Astrocyte (in vitro differentiated cells and primary cell): ENCODE measurements at regions not wholly inside any gene's neighbourhood (a gene's known extent, or its start where the extent isn't known, plus 50 kb on each side); places are given as distances from the start of the nearest gene placed in this dataset.

ENCODE experiments used
- DNase-seq: peaks from one replicate; pipeline ENCODE4 v3.0.0-alpha.2; 2010; ENCODE audit warnings: low read depth
- FAIRE-seq: peaks from 2 replicates; lab custom pipeline; 2011; peaks lifted over from hg19 to GRCh38; lab: Jason Lieb, UNC
- H2AFZ ChIP-seq: 2 replicates; pipeline ENCODE4 v1.6.0; 2012; ENCODE audit warnings: low read depth, low read length, inconsistent platforms
- H3K27ac ChIP-seq: 2 replicates; pipeline ENCODE4 v1.5.1; 2011; ENCODE audit warnings: low read depth, low read length, inconsistent platforms
- H3K27me3 ChIP-seq: 2 replicates; pipeline ENCODE4 v1.6.0; 2011; ENCODE audit warnings: low read length, inconsistent platforms; ENCODE audit not compliant: insufficient read depth
- H3K36me3 ChIP-seq: 2 replicates; pipeline ENCODE4 v1.5.1; 2011; ENCODE audit warnings: low read length, inconsistent platforms; ENCODE audit not compliant: insufficient read depth
- H3K4me1 ChIP-seq: 2 replicates; pipeline ENCODE4 v1.5.1; 2011; ENCODE audit warnings: low read length, inconsistent platforms; ENCODE audit not compliant: insufficient read depth
- H3K4me2 ChIP-seq: 2 replicates; pipeline ENCODE4 v1.6.0; 2012; ENCODE audit warnings: low read length, inconsistent platforms
- H3K4me3 ChIP-seq: 2 replicates; pipeline ENCODE4 v1.5.1; 2011; ENCODE audit warnings: low read depth, mild to moderate bottlenecking, low read length, inconsistent platforms; ENCODE audit not compliant: insufficient read depth
- H3K79me2 ChIP-seq: 2 replicates; pipeline ENCODE4 v1.6.0; 2012; ENCODE audit warnings: mild to moderate bottlenecking, low read length, inconsistent platforms; ENCODE audit not compliant: insufficient read depth
- H3K9ac ChIP-seq: 2 replicates; pipeline ENCODE4 v1.6.0; 2012; ENCODE audit warnings: mild to moderate bottlenecking, low read length, inconsistent platforms
- H3K9me3 ChIP-seq: 2 replicates; pipeline ENCODE4 v1.5.1; 2012; ENCODE audit warnings: low read depth, mild to moderate bottlenecking, low read length, inconsistent platforms; ENCODE audit not compliant: insufficient read depth
- H4K20me1 ChIP-seq: 2 replicates; pipeline ENCODE4 v1.6.0; 2012; ENCODE audit warnings: low read length, inconsistent platforms; ENCODE audit not compliant: insufficient read depth
- H3K27ac Mint-ChIP-seq: one replicate; pipeline ENCODE4 v1.8.0; 2021; ENCODE audit warnings: mild to moderate bottlenecking, mixed read lengths; ENCODE audit not compliant: unreplicated experiment
- H3K27me3 Mint-ChIP-seq: one replicate; pipeline ENCODE4 v1.8.0; 2021; ENCODE audit warnings: low read depth, mixed read lengths; ENCODE audit not compliant: unreplicated experiment
- H3K36me3 Mint-ChIP-seq: one replicate; pipeline ENCODE4 v1.8.0; 2021; ENCODE audit warnings: low read depth, mixed read lengths; ENCODE audit not compliant: unreplicated experiment
- H3K4me1 Mint-ChIP-seq: one replicate; pipeline ENCODE4 v1.8.0; 2021; ENCODE audit warnings: low read depth, mixed read lengths; ENCODE audit not compliant: unreplicated experiment
- H3K4me3 Mint-ChIP-seq: one replicate; pipeline ENCODE4 v1.8.0; 2021; ENCODE audit warnings: mild to moderate bottlenecking, moderate library complexity, mixed read lengths; ENCODE audit not compliant: unreplicated experiment
- H3K9me3 Mint-ChIP-seq: one replicate; pipeline ENCODE4 v1.8.0; 2021; ENCODE audit warnings: mild to moderate bottlenecking, mixed read lengths; ENCODE audit not compliant: unreplicated experiment
- EZH2 ChIP-seq: IDR thresholded peaks from 2 replicates; pipeline ENCODE4 v1.6.1; 2012; ENCODE audit warnings: mild to moderate bottlenecking, low read length, inconsistent platforms; ENCODE audit not compliant: insufficient read depth
- TF ChIP-seq, protein P1 (sequence below): IDR thresholded peaks from 2 replicates; pipeline ENCODE4 v1.5.1; 2011; ENCODE audit warnings: low read depth, mild to moderate bottlenecking, inconsistent platforms, low read length, moderate library complexity; ENCODE audit not compliant: insufficient read depth

DNA sequence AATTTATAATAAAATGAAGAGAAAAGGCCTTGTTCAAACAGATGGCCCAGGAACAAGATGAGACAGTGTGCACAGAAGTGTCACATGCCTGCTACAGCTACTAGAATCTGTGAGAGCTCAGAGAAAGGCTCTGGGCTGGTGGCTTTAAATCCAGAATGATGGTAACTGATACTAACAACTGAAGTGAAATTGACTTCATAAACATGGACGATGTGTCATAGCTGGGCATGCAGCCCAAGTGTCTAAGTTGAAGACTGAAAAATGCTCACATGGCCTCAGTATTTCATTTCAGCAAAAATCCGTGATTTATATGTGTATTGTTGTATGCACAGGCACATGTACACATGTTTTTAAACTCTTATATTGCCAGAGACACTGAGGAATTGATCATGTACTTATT, 208.3 kb upstream of the RUNX1 start:
- Histone ChIP-seq H3K79me2 (no peaks in the 10 kb centered on the region), H3K9ac (peak overlapping the region; percentile 57), H3K4me3 (no peak overlapping the region), H3K9me3 (no peaks in the 10 kb centered on the region), H3K27ac (peak overlapping the region; percentile 93), H3K4me1 (peaks cover 43% of the 10 kb centered on the region), H3K27me3 (no peaks in the 10 kb centered on the region), H3K4me2 (peak overlapping the region; percentile 78), H2AFZ (no peak overlapping the region), H3K36me3 (no peaks in the 10 kb centered on the region), H4K20me1 (no peaks in the 10 kb centered on the region)
- Mint-ChIP-seq H3K4me3 (no peak overlapping the region), H3K36me3 (no peaks in the 10 kb centered on the region), H3K9me3 (no peaks in the 10 kb centered on the region), H3K27me3 (no peaks in the 10 kb centered on the region), H3K27ac (peak overlapping the region; percentile 97), H3K4me1 (peaks cover 40% of the 10 kb centered on the region)
- TF ChIP-seq, protein P1, sequence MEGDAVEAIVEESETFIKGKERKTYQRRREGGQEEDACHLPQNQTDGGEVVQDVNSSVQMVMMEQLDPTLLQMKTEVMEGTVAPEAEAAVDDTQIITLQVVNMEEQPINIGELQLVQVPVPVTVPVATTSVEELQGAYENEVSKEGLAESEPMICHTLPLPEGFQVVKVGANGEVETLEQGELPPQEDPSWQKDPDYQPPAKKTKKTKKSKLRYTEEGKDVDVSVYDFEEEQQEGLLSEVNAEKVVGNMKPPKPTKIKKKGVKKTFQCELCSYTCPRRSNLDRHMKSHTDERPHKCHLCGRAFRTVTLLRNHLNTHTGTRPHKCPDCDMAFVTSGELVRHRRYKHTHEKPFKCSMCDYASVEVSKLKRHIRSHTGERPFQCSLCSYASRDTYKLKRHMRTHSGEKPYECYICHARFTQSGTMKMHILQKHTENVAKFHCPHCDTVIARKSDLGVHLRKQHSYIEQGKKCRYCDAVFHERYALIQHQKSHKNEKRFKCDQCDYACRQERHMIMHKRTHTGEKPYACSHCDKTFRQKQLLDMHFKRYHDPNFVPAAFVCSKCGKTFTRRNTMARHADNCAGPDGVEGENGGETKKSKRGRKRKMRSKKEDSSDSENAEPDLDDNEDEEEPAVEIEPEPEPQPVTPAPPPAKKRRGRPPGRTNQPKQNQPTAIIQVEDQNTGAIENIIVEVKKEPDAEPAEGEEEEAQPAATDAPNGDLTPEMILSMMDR: no peak
- TF ChIP-seq EZH2: no peak
- DNase-seq (peak; percentile 93), FAIRE-seq (peak; percentile 97)

DNA sequence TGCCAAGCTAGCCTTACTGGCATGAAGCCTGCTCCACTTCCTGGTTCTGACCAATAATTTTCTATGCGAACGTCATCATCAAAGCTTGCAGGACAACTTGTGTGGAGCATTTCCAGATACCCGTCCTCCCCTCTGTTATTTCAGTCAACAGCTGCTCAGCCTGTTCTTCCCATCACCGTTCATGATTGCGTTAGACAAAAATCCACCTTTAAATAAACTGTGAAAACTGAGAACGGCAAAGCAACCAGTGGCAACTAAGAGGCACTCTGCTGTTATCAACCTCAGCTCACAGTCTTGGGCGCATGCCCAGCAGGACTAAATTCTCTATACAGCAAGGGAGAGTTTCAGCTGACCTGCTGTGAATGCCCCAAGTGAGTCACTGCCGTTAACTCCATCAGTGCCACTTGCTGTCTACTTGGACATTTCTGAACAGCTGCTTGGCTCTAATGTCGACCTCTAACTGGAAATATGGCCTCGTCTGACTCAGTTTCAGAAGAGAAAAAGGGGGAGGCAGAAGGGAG, 207.4 kb upstream of the RUNX1 start:
- Mint-ChIP-seq H3K27ac (peak overlapping the region; percentile 97), H3K4me3 (peak overlapping the region; percentile 71), H3K9me3 (no peaks in the 10 kb centered on the region), H3K27me3 (no peaks in the 10 kb centered on the region), H3K36me3 (no peaks in the 10 kb centered on the region), H3K4me1 (peaks cover 38% of the 10 kb centered on the region)
- peaks cover 43% of the 10 kb centered on the region for H3K4me1 ChIP-seq
- FAIRE-seq (peak; percentile 90), DNase-seq (peak; percentile 99)
- no peaks in the 10 kb centered on the region for H4K20me1 ChIP-seq
- H3K36me3 ChIP-seq: no peaks in the 10 kb centered on the region
- no peaks in the 10 kb centered on the region for H3K27me3 ChIP-seq
- H3K9me3 ChIP-seq: no peaks in the 10 kb centered on the region
- H3K9ac ChIP-seq: peak overlapping the region; percentile 57
- H3K4me2 ChIP-seq: peak overlapping the region; percentile 78
- H2AFZ ChIP-seq: peak overlapping the region; percentile 29
- H3K79me2 ChIP-seq: no peaks in the 10 kb centered on the region
- peak overlapping the region; percentile 93 for H3K27ac ChIP-seq
- H3K4me3 ChIP-seq: peak overlapping the region; percentile 34
- TF ChIP-seq, protein P1: no peak
- TF ChIP-seq EZH2: no peak

DNA sequence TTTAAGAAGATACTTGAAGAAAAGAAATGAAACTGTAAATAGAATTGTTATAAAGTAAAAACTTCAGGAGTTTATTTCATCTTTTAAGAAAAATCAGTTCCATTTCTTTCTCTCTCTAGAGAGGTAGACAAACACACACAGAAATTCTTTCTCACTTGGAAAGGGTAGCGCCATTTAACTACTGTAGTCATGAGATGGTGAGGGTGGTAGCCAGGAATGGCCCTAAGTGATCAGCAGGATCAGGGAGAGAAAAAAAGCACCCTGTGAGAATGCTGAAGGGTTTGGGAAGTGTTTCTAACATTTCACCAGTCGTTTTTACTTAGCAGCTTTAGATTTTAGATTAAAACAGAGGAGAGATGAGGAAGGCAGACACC, 205.7 kb upstream of the RUNX1 start:
- Mint-ChIP-seq H3K9me3 (peaks cover 3% of the 10 kb centered on the region), H3K36me3 (no peaks in the 10 kb centered on the region), H3K4me3 (no peak overlapping the region), H3K4me1 (peaks cover 38% of the 10 kb centered on the region), H3K27ac (peak overlapping the region; percentile 60), H3K27me3 (no peaks in the 10 kb centered on the region)
- DNase-seq: peak; percentile 27
- Histone ChIP-seq H3K36me3 (no peaks in the 10 kb centered on the region), H3K79me2 (no peaks in the 10 kb centered on the region), H3K4me1 (peaks cover 43% of the 10 kb centered on the region), H3K4me2 (no peak overlapping the region), H3K27ac (no peak overlapping the region), H3K9ac (no peak overlapping the region), H2AFZ (no peak overlapping the region), H3K4me3 (no peak overlapping the region), H3K9me3 (no peaks in the 10 kb centered on the region), H3K27me3 (no peaks in the 10 kb centered on the region), H4K20me1 (no peaks in the 10 kb centered on the region)
- FAIRE-seq: no peak
- no peak for TF ChIP-seq EZH2
- TF ChIP-seq, protein P1: no peak
